Smooth muscle cell of the brain vasculature (primary cell): ENCODE measurements at regions not wholly inside any gene's neighbourhood (a gene's known extent, or its start where the extent isn't known, plus 50 kb on each side); places are given as distances from the start of the nearest gene placed in this dataset.
"Not testable (repeated sequence)": the region's sequence is repeated elsewhere in the genome, so short reads cannot be mapped to it uniquely, and the experiment has no call there.

ENCODE experiments used
- DNase-seq: peaks from one replicate; pipeline ENCODE4 v3.0.0-alpha.2; 2012; ENCODE audit warnings: low read depth, low spot score

- DNase-seq, result not testable (repeated sequence)
These were observed 119.1 kb upstream of the NBPF19 start for GRCh38 chr1:149355748-149356147.

- DNase-seq, result not testable (repeated sequence)
These were observed 118.7 kb upstream of the NBPF19 start for GRCh38 chr1:149356152-149356551.

- not testable (repeated sequence) for DNase-seq
These were observed 114.5 kb upstream of the NBPF19 start for GRCh38 chr1:149360351-149360750.

GRCh38 chr1:149361310-149361709 is 113.5 kb upstream of the NBPF19 start:
- DNase-seq, result not testable (repeated sequence)

GRCh38 chr1:149364188-149364981 is 110.5 kb upstream of the NBPF19 start:
- not testable (repeated sequence) for DNase-seq

- not testable (repeated sequence) for DNase-seq
These were observed 108.4 kb upstream of the NBPF19 start for GRCh38 chr1:149366402-149366801.

GRCh38 chr1:149367472-149368044 is 107.3 kb upstream of the NBPF19 start:
- not testable (repeated sequence) for DNase-seq

GRCh38 chr1:149368337-149368736 is 106.5 kb upstream of the NBPF19 start:
- DNase-seq, result not testable (repeated sequence)

- DNase-seq, result not testable (repeated sequence)
These were observed 105.8 kb upstream of the NBPF19 start for GRCh38 chr1:149369081-149369480.

GRCh38 chr1:149371955-149372354 is 102.9 kb upstream of the NBPF19 start:
- not testable (repeated sequence) for DNase-seq

- not testable (repeated sequence) for DNase-seq
These were observed 96.4 kb upstream of the NBPF19 start for GRCh38 chr1:149378462-149378861.

- peak; percentile 26 for DNase-seq
These were observed 84.5 kb upstream of the NBPF19 start for GRCh38 chr1:149390173-149390926.

GRCh38 chr1:149390931-149391330 is 83.9 kb upstream of the NBPF19 start:
- DNase-seq, result not testable (repeated sequence)

- not testable (repeated sequence) for DNase-seq
These were observed 79.0 kb upstream of the NBPF19 start for GRCh38 chr1:149395802-149396201.

- not testable (repeated sequence) for DNase-seq
These were observed 76.3 kb upstream of the NBPF19 start for GRCh38 chr1:149398527-149398926.

GRCh38 chr1:149408404-149408803 is 66.4 kb upstream of the NBPF19 start:
- DNase-seq, result not testable (repeated sequence)

- DNase-seq, result not testable (repeated sequence)
These were observed 59.5 kb upstream of the NBPF19 start for GRCh38 chr1:149415373-149415772.

- not testable (repeated sequence) for DNase-seq
These were observed 56.1 kb upstream of the NBPF19 start for GRCh38 chr1:149418782-149419181.

- DNase-seq, result not testable (repeated sequence)
These were observed 51.7 kb upstream of the NBPF19 start for GRCh38 chr1:149423122-149423521.
